ENCODE measurements at regions not wholly inside any gene's neighbourhood (a gene's known extent, or its start where the extent isn't known, plus 50 kb on each side); places are given as distances from the start of the nearest gene placed in this dataset.

- peaks cover 19% of the 10 kb centered on the region for H3K36me3 Mint-ChIP-seq (ENCODE audit: low read depth)
- peaks cover 17% of the 10 kb centered on the region for H3K4me1 Mint-ChIP-seq
- 0 out of 2 replicates have a peak overlapping the region, but pooled peaks have one; percentile 27 for H3K4me2 ChIP-seq
- peaks cover 10% of the 10 kb centered on the region; the same call in 1 of the 2 replicates for H3K4me1 ChIP-seq (ENCODE audit: insufficient read depth)
- no peaks in the 10 kb centered on the region for H3K79me2 ChIP-seq (replicated peaks; ENCODE audit: insufficient read depth)
- no peaks in the 10 kb centered on the region for H3F3A ChIP-seq (replicated peaks; ENCODE audit: low read depth)
- H3K27me3 ChIP-seq (ENCODE audit: insufficient read depth) = no peaks in the 10 kb centered on the region
- no peaks in the 10 kb centered on the region for H3K9me2 ChIP-seq (ENCODE audit: insufficient read depth)
- no peak overlapping the region for H3K27ac Mint-ChIP-seq
- no peak for TF ChIP-seq POLR2AphosphoS5 (IDR thresholded peaks at IDR 0.05; ENCODE audit: low read depth)
- no peak for TF ChIP-seq ZNF114 (CRISPR knock-in tag; IDR thresholded peaks at IDR 0.05)
- TF ChIP-seq REST (IDR thresholded peaks at IDR 0.05; ENCODE audit: unreplicated experiment) = no peak
- TF ChIP-seq STAT1 (IDR thresholded peaks at IDR 0.05; ENCODE audit: unreplicated experiment) = no peak
- TF ChIP-seq JUNB (IDR thresholded peaks at IDR 0.05; ENCODE audit: unreplicated experiment) = no peak
- no peak for TF ChIP-seq CREB1 (CRISPR knock-in tag; IDR thresholded peaks at IDR 0.05; ENCODE audit: low read depth)
- TF ChIP-seq, protein P1, sequence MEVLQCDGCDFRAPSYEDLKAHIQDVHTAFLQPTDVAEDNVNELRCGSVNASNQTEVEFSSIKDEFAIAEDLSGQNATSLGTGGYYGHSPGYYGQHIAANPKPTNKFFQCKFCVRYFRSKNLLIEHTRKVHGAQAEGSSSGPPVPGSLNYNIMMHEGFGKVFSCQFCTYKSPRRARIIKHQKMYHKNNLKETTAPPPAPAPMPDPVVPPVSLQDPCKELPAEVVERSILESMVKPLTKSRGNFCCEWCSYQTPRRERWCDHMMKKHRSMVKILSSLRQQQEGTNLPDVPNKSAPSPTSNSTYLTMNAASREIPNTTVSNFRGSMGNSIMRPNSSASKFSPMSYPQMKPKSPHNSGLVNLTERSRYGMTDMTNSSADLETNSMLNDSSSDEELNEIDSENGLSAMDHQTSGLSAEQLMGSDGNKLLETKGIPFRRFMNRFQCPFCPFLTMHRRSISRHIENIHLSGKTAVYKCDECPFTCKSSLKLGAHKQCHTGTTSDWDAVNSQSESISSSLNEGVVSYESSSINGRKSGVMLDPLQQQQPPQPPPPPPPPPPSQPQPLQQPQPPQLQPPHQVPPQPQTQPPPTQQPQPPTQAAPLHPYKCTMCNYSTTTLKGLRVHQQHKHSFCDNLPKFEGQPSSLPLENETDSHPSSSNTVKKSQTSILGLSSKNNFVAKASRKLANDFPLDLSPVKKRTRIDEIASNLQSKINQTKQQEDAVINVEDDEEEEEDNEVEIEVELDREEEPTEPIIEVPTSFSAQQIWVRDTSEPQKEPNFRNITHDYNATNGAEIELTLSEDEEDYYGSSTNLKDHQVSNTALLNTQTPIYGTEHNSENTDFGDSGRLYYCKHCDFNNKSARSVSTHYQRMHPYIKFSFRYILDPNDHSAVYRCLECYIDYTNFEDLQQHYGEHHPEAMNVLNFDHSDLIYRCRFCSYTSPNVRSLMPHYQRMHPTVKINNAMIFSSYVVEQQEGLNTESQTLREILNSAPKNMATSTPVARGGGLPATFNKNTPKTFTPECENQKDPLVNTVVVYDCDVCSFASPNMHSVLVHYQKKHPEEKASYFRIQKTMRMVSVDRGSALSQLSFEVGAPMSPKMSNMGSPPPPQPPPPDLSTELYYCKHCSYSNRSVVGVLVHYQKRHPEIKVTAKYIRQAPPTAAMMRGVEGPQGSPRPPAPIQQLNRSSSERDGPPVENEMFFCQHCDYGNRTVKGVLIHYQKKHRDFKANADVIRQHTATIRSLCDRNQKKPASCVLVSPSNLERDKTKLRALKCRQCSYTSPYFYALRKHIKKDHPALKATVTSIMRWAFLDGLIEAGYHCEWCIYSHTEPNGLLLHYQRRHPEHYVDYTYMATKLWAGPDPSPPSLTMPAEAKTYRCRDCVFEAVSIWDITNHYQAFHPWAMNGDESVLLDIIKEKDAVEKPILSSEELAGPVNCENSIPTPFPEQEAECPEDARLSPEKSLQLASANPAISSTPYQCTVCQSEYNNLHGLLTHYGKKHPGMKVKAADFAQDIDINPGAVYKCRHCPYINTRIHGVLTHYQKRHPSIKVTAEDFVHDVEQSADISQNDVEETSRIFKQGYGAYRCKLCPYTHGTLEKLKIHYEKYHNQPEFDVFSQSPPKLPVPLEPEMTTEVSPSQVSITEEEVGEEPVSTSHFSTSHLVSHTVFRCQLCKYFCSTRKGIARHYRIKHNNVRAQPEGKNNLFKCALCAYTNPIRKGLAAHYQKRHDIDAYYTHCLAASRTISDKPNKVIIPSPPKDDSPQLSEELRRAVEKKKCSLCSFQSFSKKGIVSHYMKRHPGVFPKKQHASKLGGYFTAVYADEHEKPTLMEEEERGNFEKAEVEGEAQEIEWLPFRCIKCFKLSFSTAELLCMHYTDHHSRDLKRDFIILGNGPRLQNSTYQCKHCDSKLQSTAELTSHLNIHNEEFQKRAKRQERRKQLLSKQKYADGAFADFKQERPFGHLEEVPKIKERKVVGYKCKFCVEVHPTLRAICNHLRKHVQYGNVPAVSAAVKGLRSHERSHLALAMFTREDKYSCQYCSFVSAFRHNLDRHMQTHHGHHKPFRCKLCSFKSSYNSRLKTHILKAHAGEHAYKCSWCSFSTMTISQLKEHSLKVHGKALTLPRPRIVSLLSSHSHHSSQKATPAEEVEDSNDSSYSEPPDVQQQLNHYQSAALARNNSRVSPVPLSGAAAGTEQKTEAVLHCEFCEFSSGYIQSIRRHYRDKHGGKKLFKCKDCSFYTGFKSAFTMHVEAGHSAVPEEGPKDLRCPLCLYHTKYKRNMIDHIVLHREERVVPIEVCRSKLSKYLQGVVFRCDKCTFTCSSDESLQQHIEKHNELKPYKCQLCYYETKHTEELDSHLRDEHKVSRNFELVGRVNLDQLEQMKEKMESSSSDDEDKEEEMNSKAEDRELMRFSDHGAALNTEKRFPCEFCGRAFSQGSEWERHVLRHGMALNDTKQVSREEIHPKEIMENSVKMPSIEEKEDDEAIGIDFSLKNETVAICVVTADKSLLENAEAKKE (CRISPR knock-in tag; IDR thresholded peaks at IDR 0.05) = no peak
- no peak for TF ChIP-seq NANOG (IDR thresholded peaks at IDR 0.05; ENCODE audit: borderline replicate concordance)
- TF ChIP-seq, protein P2, sequence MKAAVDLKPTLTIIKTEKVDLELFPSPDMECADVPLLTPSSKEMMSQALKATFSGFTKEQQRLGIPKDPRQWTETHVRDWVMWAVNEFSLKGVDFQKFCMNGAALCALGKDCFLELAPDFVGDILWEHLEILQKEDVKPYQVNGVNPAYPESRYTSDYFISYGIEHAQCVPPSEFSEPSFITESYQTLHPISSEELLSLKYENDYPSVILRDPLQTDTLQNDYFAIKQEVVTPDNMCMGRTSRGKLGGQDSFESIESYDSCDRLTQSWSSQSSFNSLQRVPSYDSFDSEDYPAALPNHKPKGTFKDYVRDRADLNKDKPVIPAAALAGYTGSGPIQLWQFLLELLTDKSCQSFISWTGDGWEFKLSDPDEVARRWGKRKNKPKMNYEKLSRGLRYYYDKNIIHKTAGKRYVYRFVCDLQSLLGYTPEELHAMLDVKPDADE (IDR thresholded peaks at IDR 0.05) = no peak
- no peak for TF ChIP-seq EZH2 (IDR thresholded peaks at IDR 0.05; ENCODE audit: low read depth, unreplicated experiment)
- no peak for TF ChIP-seq ZNF331 (CRISPR knock-in tag; IDR thresholded peaks at IDR 0.05; ENCODE audit: low read depth)
- no peaks in the 10 kb centered on the region for H4K20me1 ChIP-seq (replicated peaks; ENCODE audit: insufficient read depth)
- H3K27ac ChIP-seq (ENCODE audit: low read depth) = no peak overlapping the region
- H3K27me3 Mint-ChIP-seq (ENCODE audit: insufficient read depth, low read depth, poor library complexity) = peaks cover 5% of the 10 kb centered on the region
- no peak overlapping the region for H3K4me3 Mint-ChIP-seq
- DNase-seq (ENCODE audit: low spot score) = peak; percentile 9
- 0 out of 2 replicates have a peak, but pooled peaks cover 3% of the 10 kb centered on the region for H3K36me3 ChIP-seq (ENCODE audit: insufficient read depth)
- H2AFZ ChIP-seq = 0 out of 2 replicates have a peak overlapping the region, but pooled peaks have one; percentile 0
- peaks cover 22% of the 10 kb centered on the region for H3K9me3 Mint-ChIP-seq
- no peak overlapping the region for H3K4me3 ChIP-seq
- ATAC-seq = no peak
Observed at GRCh38 chr20:47423586-47423985, 67.1 kb upstream of the ZMYND8 start.
